GM12878 (cell line): ENCODE measurements at regions not wholly inside any gene's neighbourhood (a gene's known extent, or its start where the extent isn't known, plus 50 kb on each side); places are given as distances from the start of the nearest gene placed in this dataset.

Experiments used
- ATAC-seq: fragments of 200-7000 bp; cut with Tn5 transposase; 3 replicates; pipeline ENCODE4 v1.9.1; 2020; ENCODE audit warnings: mild to moderate bottlenecking, moderate library complexity
- BruUV-seq: library from RNA; stranded (reverse); fragments of 400-500 nt; replicated peaks from 2 replicates; lab custom pipeline; 2021; lab: Mats Ljungman, UMichigan
- CTCF ChIA-PET: fragments of 300-600 bp; sonication (Branson Sonifier 250); formaldehyde crosslinking; extraction: SDS; loops from one replicate; lab custom pipeline; 2021; ENCODE audit warnings: inconsistent platforms; lab: Yijun Ruan, JAX
- POLR2A ChIA-PET: fragments of 350-600 bp; formaldehyde crosslinking; extraction: SDS; loops from one replicate; lab custom pipeline; 2021; ENCODE audit warnings: inconsistent platforms; lab: Charles Lee
- RAD21 ChIA-PET: fragments of 300-600 bp; sonication (Branson Sonifier 250); formaldehyde crosslinking; loops from one replicate; lab custom pipeline; 2023; ENCODE audit warnings: antibody characterized with exemption; ENCODE audit not compliant: unreplicated experiment; lab: Charles Lee
- SMC1A ChIA-PET: fragments of 300-600 bp; sonication (Branson Sonifier 250); formaldehyde crosslinking; loops from one replicate; lab custom pipeline; 2023; ENCODE audit not compliant: unreplicated experiment, uncharacterized antibody; lab: Charles Lee
- DNase-seq: peaks from one replicate; pipeline ENCODE4 v3.0.0-alpha.2; 2011; ENCODE audit warnings: low read depth, low spot score
- FAIRE-seq: peaks from 3 replicates; lab custom pipeline; 2011; peaks lifted over from hg19 to GRCh38; lab: Jason Lieb, UNC
- H2AFZ ChIP-seq: 2 replicates; pipeline ENCODE4 v1.6.0; 2011; ENCODE audit warnings: low read depth, low read length, control low read depth; ENCODE audit not compliant: control insufficient read depth
- H3K27ac ChIP-seq: 2 replicates; pipeline ENCODE4 v1.5.1; 2011; ENCODE audit warnings: control low read depth; ENCODE audit not compliant: control insufficient read depth, insufficient read depth
- H3K27me3 ChIP-seq, 2 experiments: replicated peaks in 1 of 2; 2 replicates each; pipeline versions ENCODE4 v1.6.0 to v1.6.1; 2011; ENCODE audit warnings: low read length in 1 of 2; ENCODE audit not compliant: control insufficient read depth in 2 of 2, insufficient read depth in 2 of 2
- H3K36me3 ChIP-seq, 2 experiments: 2 replicates each; pipeline ENCODE4 v1.5.1; 2011; ENCODE audit warnings: low read length in 1 of 2; ENCODE audit not compliant: control insufficient read depth in 2 of 2, insufficient read depth in 2 of 2
- H3K4me1 ChIP-seq: 2 replicates; pipeline ENCODE4 v1.6.1; 2011; ENCODE audit warnings: mild to moderate bottlenecking, low read length, moderate library complexity, mixed read lengths; ENCODE audit not compliant: control insufficient read depth, insufficient read depth
- H3K4me2 ChIP-seq: 2 replicates; pipeline ENCODE4 v1.6.0; 2011; ENCODE audit warnings: control low read depth; ENCODE audit not compliant: control insufficient read depth, insufficient read depth
- H3K4me3 ChIP-seq: fragments of 200-600 bp; sonication (generic); 2 replicates; pipeline ENCODE4 v1.5.1; 2016
- H3K79me2 ChIP-seq: 2 replicates; pipeline ENCODE4 v1.6.0; 2011; ENCODE audit warnings: low read length; ENCODE audit not compliant: control insufficient read depth, insufficient read depth
- H3K9ac ChIP-seq: 2 replicates; pipeline ENCODE4 v1.8.0; 2011; ENCODE audit warnings: low read length, control low read depth, mixed read lengths; ENCODE audit not compliant: control insufficient read depth, insufficient read depth
- H3K9me3 ChIP-seq: replicated peaks from 3 replicates; pipeline ENCODE4 v1.5.1; 2011; ENCODE audit warnings: mild to moderate bottlenecking, low read length; ENCODE audit not compliant: control insufficient read depth, insufficient read depth
- H4K20me1 ChIP-seq: 2 replicates; pipeline ENCODE4 v1.6.0; 2011; ENCODE audit not compliant: control insufficient read depth, insufficient read depth
- CBX3 ChIP-seq: fragments of 200-600 bp; sonication (generic); IDR thresholded peaks from 2 replicates; pipeline ENCODE4 v1.6.1; 2016; ENCODE audit warnings: low read depth, borderline replicate concordance
- CHD2 ChIP-seq: IDR thresholded peaks from 2 replicates; pipeline ENCODE4 v1.6.1; 2011; ENCODE audit warnings: low read depth, low read length, improper control_type of control experiment, borderline replicate concordance
- CHD4 ChIP-seq: fragments of 200-600 bp; sonication (generic); IDR thresholded peaks from 2 replicates; pipeline ENCODE4 v1.6.1; 2016; ENCODE audit warnings: mild to moderate bottlenecking
- DPF2 ChIP-seq: fragments of 450-650 bp; IDR thresholded peaks from 2 replicates; pipeline ENCODE4 v1.6.1; 2017; ENCODE audit warnings: mild to moderate bottlenecking
- MYB ChIP-seq: fragments of 150-350 bp; IDR thresholded peaks from 2 replicates; pipeline ENCODE4 v1.6.1; 2014; ENCODE audit warnings: mild to moderate bottlenecking, low read depth, low read length, borderline replicate concordance
- NFXL1 ChIP-seq: fragments of 450-650 bp; IDR thresholded peaks from 2 replicates; pipeline ENCODE4 v1.6.1; 2017; ENCODE audit warnings: antibody characterized with exemption, mild to moderate bottlenecking, borderline replicate concordance
- POLR2AphosphoS5 ChIP-seq: IDR thresholded peaks from 2 replicates; pipeline ENCODE4 v1.6.1; 2011; ENCODE audit warnings: mild to moderate bottlenecking, low read length, inconsistent platforms
- STAT3 ChIP-seq: IDR thresholded peaks from 2 replicates; pipeline ENCODE4 v1.6.1; 2011; ENCODE audit warnings: low read depth, low read length, improper control_type of control experiment
- WGBS: methylation state at CpG from one replicate; pipeline ENCODE4 v1.1.6; 2016; ENCODE audit warnings: low lambda C conversion rate; ENCODE audit not compliant: insufficient replicate concordance, insufficient coverage; ENCODE audit errors: missing lambda C conversion rate; 5-methylcytosine and 5-hydroxymethylcytosine counted together
- in situ Hi-C: fragments of 300-500 bp; cut with MboI; formaldehyde crosslinking; loops from 9 replicates; pipeline ENCODE4 v1.14.3; 2018; ENCODE audit warnings: mixed read lengths
- intact Hi-C: fragments of 100-400 bp; cut with micrococcal nuclease; formaldehyde crosslinking; loops from one replicate; pipeline ENCODE4 v1.14.2; 2022; ENCODE audit not compliant: unreplicated experiment
- TF ChIP-seq, protein P1 (sequence below): fragments of 450-650 bp; IDR thresholded peaks from 2 replicates; pipeline ENCODE4 v1.6.1; 2017; ENCODE audit warnings: antibody characterized with exemption, mild to moderate bottlenecking, moderate library complexity
- TF ChIP-seq, protein P2 (sequence below): fragments of 450-650 bp; IDR thresholded peaks from 2 replicates; pipeline ENCODE4 v1.6.1; 2016; ENCODE audit warnings: mild to moderate bottlenecking, moderate library complexity, borderline replicate concordance

DNA sequence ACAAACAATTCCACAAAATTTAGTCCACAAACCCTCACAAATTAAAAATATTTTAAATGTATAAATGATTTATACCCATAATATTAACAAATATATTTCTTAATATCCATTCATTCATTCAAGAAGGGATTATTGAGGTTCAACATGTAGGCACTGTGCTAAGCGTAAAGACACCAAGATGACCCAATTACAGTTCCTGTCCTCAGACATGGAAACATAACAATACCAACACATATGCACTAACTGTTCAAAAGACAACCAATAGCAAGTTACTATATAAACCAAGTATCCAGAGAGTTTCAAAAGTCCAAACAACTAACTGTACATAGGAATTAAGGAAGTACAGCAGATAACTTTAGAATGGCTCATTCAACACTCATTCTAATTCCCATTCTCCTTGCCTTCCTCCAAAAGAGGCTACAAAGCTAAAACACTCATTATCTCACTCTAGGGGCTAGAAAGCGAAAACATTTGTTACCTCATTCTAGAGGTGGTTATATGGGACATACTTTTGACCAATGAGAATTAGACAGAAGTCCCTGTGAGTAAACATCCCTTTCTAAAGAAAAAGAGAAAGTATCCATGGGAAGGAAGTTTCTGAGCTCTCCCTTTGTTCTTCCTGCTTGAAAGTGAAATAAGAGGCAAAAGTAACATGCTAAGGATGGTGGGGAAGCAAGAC is 292.4 kb downstream of the ZEB2 start:
- Histone ChIP-seq H3K36me3 (no peaks in the 10 kb centered on the region), H3K27ac (no peak overlapping the region), H3K4me2 (no peak overlapping the region), H3K9me3 (no peaks in the 10 kb centered on the region), H3K9ac (no peak overlapping the region), H4K20me1 (no peaks in the 10 kb centered on the region), H3K27me3 (no peaks in the 10 kb centered on the region), H3K4me3 (no peak overlapping the region), H3K4me1 (no peaks in the 10 kb centered on the region), H2AFZ (no peak overlapping the region), H3K79me2 (no peaks in the 10 kb centered on the region)
- intact Hi-C loops = no loop called here
- no peak for FAIRE-seq
- in situ Hi-C loops = no loop called here
- POLR2A ChIA-PET = interaction anchor here (0.9 to 1.2 kb wide), 2 partner anchors 11 to 14 kb away, joined by 3 read pairs; no protein-coding TSS in a partner anchor
- ATAC-seq = no peak
- RAD21 ChIA-PET = no interaction called here
- TF ChIP-seq MYB (no peak), NFXL1 (no peak), DPF2 (no peak), CBX3 (no peak), POLR2AphosphoS5 (no peak), STAT3 (no peak)
- WGBS = 97% methylated on average over 2 of the region's 2 CpGs
- no peak for DNase-seq
- CTCF ChIA-PET = interaction anchor here (1.5 kb wide), 1 partner anchor 8 kb away, joined by 3 read pairs; no protein-coding TSS in a partner anchor
- SMC1A ChIA-PET = interaction anchor here (0.7 to 1.6 kb wide), 4 partner anchors 8 to 22 kb away, joined by 3 to 8 read pairs (median 5); no protein-coding TSS in a partner anchor
- no TSS peak for BruUV-seq

DNA sequence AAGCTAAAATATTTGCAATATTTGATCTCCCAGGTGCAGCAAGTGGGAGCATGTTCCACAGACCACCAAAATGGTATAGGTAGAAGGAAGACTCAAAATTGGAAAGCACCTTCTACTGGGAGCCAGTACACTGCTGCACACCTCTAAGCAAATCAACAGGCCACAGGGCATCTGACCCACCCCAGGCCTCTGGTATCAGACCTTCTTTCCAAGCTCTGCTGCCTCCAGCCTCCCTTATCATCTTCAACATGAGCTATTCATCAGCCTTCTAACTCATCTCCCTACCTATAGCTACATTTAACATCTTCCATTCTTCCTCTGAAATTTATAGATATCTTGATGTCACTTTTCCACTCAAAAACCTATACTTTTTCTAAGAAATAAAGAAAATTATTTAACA is 294.8 kb downstream of the ZEB2 start:
- no peak overlapping the region for H3K4me3 ChIP-seq
- TF ChIP-seq, protein P1, sequence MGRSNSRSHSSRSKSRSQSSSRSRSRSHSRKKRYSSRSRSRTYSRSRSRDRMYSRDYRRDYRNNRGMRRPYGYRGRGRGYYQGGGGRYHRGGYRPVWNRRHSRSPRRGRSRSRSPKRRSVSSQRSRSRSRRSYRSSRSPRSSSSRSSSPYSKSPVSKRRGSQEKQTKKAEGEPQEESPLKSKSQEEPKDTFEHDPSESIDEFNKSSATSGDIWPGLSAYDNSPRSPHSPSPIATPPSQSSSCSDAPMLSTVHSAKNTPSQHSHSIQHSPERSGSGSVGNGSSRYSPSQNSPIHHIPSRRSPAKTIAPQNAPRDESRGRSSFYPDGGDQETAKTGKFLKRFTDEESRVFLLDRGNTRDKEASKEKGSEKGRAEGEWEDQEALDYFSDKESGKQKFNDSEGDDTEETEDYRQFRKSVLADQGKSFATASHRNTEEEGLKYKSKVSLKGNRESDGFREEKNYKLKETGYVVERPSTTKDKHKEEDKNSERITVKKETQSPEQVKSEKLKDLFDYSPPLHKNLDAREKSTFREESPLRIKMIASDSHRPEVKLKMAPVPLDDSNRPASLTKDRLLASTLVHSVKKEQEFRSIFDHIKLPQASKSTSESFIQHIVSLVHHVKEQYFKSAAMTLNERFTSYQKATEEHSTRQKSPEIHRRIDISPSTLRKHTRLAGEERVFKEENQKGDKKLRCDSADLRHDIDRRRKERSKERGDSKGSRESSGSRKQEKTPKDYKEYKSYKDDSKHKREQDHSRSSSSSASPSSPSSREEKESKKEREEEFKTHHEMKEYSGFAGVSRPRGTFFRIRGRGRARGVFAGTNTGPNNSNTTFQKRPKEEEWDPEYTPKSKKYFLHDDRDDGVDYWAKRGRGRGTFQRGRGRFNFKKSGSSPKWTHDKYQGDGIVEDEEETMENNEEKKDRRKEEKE = no peak
- TF ChIP-seq CHD4 = no peak
- TF ChIP-seq CHD2 = no peak
- TF ChIP-seq, protein P2, sequence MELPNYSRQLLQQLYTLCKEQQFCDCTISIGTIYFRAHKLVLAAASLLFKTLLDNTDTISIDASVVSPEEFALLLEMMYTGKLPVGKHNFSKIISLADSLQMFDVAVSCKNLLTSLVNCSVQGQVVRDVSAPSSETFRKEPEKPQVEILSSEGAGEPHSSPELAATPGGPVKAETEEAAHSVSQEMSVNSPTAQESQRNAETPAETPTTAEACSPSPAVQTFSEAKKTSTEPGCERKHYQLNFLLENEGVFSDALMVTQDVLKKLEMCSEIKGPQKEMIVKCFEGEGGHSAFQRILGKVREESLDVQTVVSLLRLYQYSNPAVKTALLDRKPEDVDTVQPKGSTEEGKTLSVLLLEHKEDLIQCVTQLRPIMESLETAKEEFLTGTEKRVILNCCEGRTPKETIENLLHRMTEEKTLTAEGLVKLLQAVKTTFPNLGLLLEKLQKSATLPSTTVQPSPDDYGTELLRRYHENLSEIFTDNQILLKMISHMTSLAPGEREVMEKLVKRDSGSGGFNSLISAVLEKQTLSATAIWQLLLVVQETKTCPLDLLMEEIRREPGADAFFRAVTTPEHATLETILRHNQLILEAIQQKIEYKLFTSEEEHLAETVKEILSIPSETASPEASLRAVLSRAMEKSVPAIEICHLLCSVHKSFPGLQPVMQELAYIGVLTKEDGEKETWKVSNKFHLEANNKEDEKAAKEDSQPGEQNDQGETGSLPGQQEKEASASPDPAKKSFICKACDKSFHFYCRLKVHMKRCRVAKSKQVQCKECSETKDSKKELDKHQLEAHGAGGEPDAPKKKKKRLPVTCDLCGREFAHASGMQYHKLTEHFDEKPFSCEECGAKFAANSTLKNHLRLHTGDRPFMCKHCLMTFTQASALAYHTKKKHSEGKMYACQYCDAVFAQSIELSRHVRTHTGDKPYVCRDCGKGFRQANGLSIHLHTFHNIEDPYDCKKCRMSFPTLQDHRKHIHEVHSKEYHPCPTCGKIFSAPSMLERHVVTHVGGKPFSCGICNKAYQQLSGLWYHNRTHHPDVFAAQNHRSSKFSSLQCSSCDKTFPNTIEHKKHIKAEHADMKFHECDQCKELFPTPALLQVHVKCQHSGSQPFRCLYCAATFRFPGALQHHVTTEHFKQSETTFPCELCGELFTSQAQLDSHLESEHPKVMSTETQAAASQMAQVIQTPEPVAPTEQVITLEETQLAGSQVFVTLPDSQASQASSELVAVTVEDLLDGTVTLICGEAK = no peak

More for the DNA sequence above, 294.8 kb downstream of the ZEB2 start:
- no peaks in the 10 kb centered on the region for H4K20me1 ChIP-seq
- intact Hi-C loops = no loop called here
- no peak for DNase-seq
- no peak overlapping the region for H3K27ac ChIP-seq
- no peak overlapping the region for H2AFZ ChIP-seq
- in situ Hi-C loops = no loop called here
- SMC1A ChIA-PET = interaction anchor here (1.0 to 4.1 kb wide), 9 partner anchors 9 to 106 kb away, joined by 3 to 21 read pairs (median 3); no protein-coding TSS in a partner anchor
- no TSS peak for BruUV-seq
- H3K27me3 ChIP-seq = no peaks in the 10 kb centered on the region
- FAIRE-seq = no peak
- H3K9me3 ChIP-seq = no peaks in the 10 kb centered on the region
- H3K79me2 ChIP-seq = no peaks in the 10 kb centered on the region
- RAD21 ChIA-PET = interaction anchor here (1.1 to 1.2 kb wide), 2 partner anchors 9 to 16 kb away, joined by 3 to 5 read pairs; no protein-coding TSS in a partner anchor
- POLR2A ChIA-PET = interaction anchor here (1.3 kb wide), 1 partner anchor 9 kb away, joined by 4 read pairs; no protein-coding TSS in a partner anchor
- CTCF ChIA-PET = interaction anchor here (1.4 to 2.0 kb wide), 2 partner anchors 9 to 224 kb away, joined by 3 to 6 read pairs; no protein-coding TSS in a partner anchor
- no peak overlapping the region for H3K4me2 ChIP-seq
- H3K9ac ChIP-seq = no peak overlapping the region
- no peak for ATAC-seq
- H3K4me1 ChIP-seq = no peaks in the 10 kb centered on the region
- no peaks in the 10 kb centered on the region for H3K36me3 ChIP-seq
